Activated CD4-positive, CD25-positive, alpha-beta regulatory T cell treated with anti-CD3 and anti-CD28 coated beads, Interleukin-2, amount 50 U/mL, for 16 hours (primary cell): ENCODE measurements at regions not wholly inside any gene's neighbourhood (a gene's known extent, or its start where the extent isn't known, plus 50 kb on each side); places are given as distances from the start of the nearest gene placed in this dataset.
"Not testable (repeated sequence)": the region's sequence is repeated elsewhere in the genome, so short reads cannot be mapped to it uniquely, and the experiment has no call there.

ENCODE experiments used
- DNase-seq: peaks from one replicate; pipeline ENCODE4 v3.0.0-alpha.2; 2020; ENCODE audit warnings: low read depth, low spot score

DNA sequence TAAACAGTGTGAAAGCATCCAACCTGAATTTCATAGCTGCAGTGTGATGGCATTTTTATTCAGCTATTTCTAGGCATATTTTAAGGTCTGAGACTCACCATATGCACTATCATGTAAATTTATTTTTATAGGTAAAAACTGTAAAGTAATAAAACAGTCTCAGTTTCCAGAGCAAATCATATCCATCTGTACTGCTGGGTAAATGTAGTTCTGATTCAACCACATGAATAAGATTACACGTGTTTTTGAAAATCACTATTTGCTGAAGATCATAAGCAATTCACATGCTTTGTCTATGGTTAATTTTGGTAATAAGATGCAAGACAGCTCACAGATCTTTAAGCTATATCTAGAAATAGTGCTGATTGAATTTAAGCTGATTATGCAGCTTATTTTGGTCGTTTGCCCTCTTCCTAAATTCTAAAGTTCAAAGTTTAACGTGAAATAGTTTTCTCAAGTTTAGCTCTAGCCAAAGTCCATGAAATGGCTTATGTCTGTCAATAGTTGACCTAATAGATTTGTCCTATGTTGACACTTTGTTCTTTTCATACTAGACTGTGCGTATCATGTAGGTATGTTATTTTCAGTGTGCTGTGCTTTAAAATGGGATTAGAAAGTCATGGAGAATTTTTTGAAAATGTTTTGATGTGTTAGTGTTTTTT is 489.0 kb downstream of the USP25 start:
- no peak for DNase-seq

DNA sequence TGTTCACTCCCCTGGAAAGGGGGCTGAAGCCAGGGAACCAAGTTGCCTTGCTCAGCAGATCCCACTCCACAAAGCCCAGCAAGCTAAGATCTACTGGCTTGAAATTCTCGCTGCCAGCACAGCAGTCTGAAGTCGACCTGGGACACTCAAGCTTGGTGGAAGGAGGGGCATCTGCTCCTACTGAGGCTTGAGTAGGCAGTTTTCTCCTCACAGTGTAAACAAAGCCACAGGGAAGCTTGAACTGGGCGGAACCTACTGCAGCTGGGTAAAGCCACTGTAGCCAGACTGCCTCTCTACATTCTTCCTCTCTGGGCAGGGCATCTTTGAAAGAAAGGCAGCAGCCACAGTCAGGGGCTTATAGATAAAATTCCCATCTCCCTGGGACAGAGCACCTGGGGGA is 495.0 kb downstream of the USP25 start:
- DNase-seq, result not testable (repeated sequence)

DNA sequence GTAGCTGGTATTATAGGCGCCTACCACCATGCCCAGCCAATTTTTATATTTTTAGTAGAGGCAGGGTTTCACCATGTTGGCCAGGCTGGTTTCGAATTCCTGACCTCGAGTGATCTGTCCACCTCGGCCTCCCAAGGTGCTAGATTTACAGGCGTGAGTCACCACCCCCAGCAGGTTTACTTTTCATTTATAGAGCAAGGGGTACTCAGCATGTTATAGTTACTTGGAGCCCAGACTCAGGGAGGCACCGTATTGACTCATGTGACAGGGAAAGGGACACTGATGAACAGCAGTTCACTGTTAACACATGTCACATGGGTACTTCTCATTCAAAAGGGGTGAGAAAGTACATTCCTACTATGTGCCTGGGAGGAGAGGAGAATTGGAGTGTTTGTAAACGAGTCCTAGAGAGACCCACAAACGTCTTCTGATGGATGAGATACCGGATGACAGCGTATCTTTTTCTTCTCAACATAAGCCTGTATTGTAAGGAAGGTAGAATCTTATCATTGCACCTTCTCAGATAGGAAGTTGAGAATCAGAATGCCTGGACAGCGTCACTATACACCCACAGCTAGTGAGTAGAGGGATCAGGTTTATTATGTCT is 510.0 kb downstream of the USP25 start:
- DNase-seq, result no peak

DNA sequence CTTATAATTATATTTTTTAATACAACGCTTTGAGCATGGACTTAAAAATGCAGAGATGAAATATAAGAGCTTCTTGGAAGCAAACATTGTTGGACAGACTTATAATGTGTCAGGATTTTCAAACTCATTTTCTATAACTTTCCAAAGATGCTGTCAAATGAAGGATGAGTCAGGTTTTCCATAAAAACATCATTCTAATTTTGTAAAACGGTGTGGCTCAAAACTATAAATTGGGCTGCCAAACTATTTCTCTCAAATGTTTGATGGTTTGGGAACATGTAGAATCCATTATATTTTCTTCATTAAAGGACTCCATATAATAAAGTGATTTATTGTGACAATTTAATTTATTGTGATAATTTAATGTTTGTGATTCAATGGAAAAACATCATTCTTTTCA is 511.2 kb downstream of the USP25 start:
- DNase-seq, result no peak

DNA sequence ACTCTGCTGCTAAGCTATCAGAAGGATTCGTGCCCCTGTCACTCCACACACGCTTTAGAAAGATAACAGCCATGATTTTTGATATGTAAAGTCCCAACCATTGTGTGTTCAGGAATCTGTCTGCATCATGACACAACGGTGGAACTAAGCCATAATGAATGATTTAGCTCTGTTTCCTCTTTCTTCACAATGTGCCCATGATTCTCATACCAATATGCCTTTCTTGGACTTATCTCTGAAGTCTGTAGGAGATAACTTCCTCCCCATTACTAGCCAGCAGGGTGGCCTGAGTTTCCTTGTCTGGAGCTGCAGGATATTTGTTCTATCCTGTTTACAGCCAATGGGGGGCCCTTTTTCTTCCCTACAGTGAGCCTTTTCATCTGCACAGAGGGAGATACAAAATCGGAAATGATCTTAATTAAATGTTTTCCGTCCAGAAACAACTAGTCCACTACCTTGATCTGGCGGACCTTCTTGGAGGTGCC is 511.7 kb downstream of the USP25 start:
- DNase-seq, result no peak

DNA sequence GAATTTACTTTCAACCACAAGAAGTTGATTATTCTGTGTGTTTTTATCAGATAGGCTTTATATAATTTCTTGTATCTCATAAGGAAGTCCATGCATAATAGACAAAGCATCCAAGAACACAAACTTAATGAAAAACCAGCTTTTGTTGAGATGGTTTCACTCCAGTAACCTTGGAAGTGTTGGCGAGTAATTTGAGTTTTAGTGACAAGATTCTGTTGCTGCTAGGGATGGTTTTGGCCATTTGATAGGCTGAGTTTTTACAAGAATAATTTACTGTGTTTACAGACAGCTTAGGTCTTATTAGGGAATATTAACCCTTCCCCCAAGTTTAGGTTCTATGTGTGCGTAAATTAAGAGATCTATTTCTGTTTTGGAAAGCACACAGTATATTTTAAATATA is 513.6 kb downstream of the USP25 start:
- DNase-seq, result no peak

DNA sequence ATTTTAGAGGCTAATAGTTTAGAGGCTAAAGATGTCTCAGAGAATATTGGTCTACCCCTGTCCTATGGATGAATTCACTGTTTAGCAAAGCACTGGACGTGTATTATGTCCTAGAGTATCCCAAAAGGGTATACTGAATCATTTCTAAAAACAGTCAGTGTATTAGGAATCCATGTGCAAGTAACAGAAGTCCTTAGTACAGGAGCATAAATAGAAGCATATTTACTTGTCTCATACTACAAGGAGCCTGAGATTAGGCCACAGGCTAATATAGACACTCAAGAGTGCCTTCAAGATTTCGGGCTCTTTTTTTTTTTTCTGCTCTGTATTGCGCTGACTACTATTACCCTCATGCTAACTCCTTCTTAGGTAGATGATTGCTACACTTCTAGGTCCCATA is 518.9 kb downstream of the USP25 start:
- DNase-seq, result no peak

DNA sequence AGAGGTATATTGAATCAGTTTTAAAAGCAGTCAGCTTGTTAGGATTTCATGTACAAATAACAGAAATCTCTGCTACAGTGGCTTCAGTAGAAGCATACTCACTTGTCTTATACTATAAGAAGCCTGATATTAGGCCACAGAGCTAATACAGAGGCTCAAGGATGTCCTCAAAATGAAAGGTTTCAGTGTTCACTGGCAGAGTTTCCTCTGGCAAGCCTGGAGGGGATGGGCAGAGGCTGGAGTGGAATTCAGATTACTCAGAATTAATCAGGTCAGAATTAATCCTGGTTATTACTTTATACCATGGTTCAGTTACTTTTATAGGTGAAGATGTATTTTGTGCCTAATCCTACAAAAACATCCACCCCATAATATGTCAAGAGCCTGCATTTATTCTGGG is 520.5 kb downstream of the USP25 start:
- DNase-seq, result no peak

DNA sequence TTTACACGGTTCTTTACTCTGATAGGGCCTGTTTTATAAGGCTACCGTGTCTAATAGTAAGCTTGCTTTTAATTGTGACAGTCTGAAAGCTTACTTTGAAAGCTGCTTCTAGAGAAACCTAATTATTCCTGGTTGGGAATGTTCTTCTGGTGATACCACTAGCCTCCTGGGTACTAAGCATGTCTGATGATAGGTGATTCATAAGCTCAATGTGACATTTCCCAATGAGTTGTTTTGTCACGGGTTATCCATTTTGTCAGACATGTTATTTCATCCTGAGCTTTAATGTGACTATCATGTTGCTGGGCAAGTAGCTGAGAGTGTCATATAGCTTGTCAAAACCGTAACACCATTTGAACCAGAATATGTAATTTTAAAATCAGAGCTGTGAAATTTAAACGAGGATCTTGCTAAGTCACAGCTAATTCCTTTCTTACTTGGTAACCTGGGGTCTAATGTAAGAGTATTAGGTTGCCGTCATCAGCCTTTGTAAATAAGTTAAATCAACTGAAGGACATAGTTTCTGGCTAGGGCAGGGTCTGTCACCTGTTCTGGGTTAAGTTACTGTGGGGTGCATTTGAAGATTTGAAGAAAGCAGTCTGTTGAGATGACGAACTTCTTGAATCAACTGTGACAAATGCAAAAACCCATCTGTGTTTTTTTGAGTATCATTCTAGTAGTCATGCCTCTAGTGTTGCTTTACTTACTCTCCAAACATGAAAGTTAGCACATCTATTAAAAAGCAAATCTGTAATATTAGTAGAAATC is 529.2 kb downstream of the USP25 start:
- no peak for DNase-seq

DNA sequence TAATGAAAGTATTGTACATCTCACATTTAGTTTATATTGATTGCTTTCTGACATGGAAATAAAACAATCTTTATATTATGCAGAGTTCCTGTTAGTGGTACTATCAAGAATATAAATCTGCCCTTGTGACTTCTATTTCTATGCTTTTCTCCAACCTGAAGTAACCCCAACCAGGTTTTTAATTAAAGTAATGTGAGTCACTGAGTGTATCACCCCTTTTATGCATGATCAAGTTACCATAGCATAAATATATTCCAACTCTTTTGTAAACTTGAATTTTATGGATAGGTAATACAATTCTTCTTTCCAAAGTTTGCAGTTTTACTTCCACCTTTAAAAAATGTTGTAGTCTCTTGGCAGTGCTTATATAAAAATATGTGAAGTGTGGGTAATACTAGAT is 532.3 kb downstream of the USP25 start:
- DNase-seq, result no peak

DNA sequence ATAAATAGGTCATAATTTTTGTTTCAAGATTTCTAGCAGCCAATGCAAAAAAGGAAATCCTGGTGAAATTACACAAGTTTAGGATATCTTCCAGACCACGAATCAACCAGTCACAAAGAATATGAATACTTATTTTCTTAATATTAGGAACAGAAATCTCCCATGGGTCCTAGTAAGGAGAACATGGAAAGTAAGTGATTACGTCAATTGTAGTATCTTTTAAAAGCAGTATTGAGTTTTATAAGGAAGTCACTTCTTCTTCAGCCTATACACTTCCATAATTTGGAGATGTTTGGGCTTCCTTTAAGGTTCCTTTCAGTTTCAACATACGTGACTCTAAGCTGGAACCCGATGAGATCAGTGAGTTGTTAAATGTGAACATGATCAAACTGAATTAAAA is 534.5 kb downstream of the USP25 start:
- DNase-seq, result no peak

DNA sequence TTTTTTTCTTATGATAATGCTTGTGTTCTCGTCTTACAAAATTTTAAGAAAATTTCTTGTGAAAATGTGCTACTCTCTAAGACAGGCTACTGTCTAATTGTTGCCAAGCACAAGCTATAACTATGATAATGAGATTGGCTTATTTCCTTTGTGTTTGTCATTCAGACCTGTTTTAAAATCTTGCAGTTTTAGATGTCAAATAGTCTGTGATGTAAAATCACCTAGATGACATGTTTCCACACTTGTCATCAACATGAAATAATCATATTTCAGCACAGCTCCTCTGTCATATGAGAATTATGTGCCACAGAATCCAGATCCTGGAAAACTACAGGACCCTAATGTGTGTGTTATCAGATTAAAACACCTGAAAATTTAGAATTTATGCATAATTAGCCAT is 539.7 kb downstream of the USP25 start:
- no peak for DNase-seq

DNA sequence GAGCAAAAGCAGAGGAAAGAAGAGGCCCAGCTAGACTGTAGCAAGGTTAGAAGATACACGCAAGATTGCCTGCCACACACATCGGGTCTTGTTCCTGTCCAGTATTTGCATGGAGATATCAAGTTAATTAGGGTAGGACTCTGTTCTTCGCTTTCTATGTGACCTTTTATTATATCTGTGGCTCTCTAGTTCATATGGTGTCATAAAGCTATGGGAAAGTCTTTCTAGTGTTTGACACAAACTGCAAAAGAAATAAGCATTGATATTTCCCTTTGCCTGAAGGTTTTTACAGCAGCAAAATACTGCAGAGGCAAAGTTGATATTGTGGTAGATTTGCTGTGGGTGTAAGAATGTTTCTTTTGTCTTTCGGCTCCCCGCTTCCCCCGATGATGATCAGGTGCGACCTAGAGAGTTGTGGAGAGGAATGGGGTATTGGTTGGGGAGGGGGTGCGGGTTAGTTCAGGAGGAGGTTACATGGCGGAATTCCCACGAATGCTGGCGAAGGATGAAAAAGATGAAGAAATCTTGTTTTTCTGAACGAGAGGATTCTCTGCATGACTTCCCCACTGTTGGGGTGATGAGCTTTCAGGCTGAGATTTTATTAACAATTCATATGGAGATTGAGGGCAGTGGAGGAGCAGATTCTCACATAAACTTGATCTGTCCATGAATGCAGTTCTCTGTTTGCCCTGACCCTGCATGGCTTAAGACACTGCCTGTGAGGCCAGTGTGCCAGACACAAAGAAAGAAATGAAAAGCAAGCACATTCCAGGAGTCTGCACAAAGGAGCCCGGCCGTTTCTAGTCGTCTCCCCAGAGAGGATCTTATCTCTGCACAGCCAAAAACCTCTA is 550.2 kb downstream of the USP25 start:
- no peak for DNase-seq

DNA sequence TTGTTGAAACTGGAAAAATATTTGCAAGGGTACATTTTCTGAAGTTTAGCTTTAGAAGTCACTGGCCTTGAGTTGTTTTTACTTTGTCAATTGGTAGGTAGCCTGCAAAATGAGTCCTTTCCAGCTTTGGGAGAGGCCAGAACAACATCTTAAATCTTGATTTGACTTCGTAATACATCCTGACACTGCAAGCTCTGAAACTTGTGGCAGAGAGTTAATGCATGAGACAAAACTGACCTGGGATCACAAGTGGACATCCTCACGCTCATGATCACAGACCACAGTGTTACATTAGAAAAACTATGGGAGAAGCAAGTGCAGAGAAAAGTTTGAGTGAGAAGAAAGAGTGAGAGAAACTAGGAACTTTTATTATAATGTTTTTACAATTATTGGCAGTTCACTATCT is 550.9 kb downstream of the USP25 start:
- no peak for DNase-seq

DNA sequence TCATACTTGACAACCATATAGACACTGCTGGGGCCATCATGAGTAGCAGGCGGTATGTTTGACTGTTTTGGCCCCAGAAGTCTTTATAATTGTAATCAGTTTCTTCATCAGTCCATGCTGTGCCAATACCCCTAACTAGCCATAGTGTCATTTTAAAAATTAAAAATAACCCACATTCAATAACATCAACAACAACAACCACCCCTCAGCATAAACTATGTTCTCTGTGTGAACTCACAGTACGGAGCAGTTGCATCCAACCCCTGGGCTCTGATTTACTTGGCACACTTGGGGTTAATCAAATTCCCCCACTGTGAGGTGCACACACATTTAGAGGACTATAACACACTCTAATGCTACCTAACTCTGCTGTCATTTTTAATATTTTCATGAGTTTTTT is 553.7 kb downstream of the USP25 start:
- DNase-seq, result no peak

DNA sequence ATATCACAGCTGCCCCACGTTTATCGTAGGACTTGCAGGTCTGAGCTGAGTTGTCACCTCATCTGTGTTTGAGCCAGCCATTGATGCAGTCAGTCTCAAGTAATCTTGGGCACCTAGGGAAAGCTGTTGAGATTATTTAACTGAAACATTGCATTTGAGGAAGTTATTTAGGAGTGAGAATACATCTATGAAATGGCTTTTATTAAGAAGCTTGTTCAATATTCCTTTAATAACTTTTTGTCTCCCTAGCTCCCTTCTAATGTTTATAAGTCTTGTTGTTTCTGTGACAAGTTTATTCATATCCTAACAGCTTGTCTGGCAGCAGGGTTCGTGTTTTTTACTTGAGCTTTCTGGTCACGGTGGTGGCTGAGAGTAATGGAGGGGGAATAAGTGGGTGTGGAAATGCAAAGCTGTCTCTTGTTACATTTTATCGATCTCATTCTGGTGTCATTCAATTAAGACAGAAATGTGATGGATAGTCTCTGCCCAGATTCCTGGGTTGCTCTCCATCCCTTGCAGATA is 555.9 kb downstream of the USP25 start:
- no peak for DNase-seq

DNA sequence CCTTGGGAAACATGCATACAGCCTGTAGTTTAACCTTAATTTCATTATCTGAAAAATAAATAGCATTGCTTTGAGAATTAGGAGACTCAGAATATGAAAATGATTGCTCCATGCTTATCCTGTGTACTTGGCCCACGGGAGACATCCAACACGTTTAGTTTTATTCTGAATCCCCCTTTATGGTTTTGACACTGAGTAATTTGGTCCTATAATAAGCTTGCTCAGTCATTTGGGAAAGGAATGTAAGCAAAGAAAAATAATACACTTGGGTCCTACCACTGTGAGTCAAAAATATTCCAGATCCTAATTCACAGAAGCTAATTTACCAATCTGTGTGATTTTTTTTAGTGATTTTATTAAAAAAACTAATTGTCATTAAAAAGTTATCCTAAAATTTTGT is 557.3 kb downstream of the USP25 start:
- no peak for DNase-seq

DNA sequence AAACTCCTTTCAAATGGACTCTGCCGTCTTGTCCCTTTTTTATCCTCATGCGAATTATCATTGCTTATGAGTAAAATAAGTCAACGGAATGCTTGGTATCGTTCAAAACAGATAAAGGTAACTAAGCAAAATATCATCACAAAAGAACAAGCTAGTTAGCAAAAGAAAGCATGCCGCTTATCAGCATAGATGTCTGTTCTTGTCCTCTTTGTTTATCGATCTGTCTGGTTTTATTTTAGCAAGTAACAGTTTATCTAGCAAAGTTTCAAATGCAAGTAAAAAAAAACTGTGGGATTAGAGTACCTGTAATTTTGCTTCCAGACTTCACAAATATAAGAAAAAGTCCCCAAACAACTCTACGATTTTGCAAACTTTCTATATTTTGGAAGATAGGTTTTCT is 561.5 kb downstream of the USP25 start:
- no peak for DNase-seq

DNA sequence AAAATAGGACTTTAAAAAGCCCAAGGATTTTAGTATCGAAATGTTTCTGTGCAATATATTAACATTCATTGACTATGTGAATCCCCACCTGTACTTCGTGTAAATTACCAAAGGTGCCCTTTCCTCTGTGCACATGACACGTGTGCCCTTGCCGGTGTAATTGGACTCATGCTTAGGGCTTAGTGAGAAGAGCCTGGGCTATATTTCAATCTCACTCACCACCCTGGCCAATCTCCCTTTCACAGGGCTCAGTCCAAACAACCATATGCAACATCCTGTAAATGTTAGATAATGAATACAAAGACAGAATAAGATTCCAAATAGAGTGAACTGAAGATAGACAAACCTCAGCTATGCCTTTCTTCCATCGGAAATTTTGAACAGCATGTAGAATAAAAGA is 564.3 kb downstream of the USP25 start:
- DNase-seq, result no peak

DNA sequence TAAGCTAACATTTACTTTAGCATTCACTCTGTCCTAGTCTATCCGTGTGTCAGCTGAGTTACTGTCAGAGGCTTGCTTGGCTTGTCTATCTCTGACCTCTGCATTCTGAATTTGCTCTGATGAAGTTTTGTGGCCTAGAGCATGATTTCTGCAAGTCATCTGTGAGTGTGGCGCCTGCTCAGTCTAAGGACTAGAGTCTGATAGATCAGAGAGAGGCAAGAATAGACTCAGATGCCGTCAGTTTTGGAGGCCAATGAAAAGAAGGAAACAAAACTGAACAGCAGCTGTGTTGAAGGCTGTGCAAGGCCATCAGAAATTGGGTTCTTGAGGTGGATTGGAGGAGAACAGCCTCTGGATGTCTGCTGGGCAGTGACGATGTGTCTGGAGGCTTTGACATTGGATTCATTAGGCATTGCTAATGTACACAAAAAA is 573.1 kb downstream of the USP25 start:
- no peak for DNase-seq

DNA sequence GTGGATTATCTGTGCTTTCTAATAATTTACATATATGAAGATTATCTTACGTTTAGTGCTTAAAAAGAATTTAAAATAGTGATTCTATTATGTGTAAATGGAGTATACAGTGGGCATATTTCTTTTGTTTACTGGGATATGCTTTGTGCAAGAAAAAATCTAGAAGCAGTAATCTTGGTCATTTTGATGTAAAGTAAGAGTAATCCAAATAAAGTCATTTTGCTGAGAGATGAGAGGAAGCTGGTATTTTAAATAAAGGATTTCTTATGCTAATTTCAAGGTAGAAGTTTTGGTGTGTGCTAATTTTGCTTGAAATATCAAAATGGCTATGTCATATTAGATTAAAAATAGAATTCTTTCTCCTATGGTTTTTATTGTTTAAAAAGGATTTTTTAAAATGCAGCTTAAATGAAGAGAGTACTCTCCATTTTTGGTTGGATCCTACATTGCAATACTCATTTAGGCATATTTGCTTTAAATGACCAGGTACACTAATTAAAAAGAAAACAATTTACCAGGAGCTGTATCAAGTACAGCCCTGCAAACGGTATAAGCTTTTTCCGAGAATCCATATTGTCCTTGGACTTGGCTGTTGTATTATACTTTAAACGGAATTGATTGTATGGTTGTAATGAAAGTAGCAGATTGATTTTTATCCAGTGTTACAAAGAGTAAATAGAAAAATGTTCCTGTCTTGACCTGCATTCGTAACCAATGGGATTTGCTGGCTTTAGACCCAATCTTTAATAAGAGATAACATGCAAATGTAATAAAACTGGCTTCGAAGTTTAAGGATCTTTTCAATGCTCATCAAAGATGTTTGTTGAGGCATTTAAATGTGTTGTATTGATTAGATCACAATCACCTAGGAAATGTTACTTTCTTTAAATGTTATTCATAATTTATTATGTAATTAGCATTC is 574.7 kb downstream of the USP25 start:
- no peak for DNase-seq
